ENCODE measurements at regions not wholly inside any gene's neighbourhood (a gene's known extent, or its start where the extent isn't known, plus 50 kb on each side); places are given as distances from the start of the nearest gene placed in this dataset.

GRCh38 chr2:184113696-184114403 is 484.5 kb upstream of the ZNF804A start:
- TF ChIP-seq EZH2 (IDR thresholded peaks at IDR 0.05) (no peak), POLR2AphosphoS5 (IDR thresholded peaks at IDR 0.05; ENCODE audit: borderline replicate concordance, low read depth, low read length) (no peak)
